ENCODE measurements at regions not wholly inside any gene's neighbourhood (a gene's known extent, or its start where the extent isn't known, plus 50 kb on each side); places are given as distances from the start of the nearest gene placed in this dataset.
A peak's percentile ranks its signal among the peaks of the same experiment; 100 is the strongest.

DNA sequence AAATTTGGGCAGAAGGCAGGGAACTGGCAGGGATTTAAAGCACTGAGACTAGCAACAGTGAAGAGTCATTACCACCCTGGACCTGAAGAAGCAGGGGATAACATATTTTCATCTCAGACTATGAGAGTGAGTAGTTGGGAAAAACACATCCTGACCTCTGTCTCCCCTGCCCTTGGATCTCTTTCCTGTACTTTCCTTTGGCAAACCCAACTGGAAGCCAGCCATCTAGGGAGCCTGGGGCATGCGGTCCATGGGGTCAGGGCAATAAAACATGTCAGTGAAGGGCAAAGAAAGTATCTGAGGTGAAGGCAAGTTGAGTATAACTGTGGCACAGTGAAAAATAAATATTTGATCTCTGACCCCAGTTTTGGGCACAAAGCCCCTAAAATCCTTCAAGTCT is 698.2 kb downstream of the DOK5 start:
- BruUV-seq (replicated peaks), result no TSS peak
- H3K27me3 ChIP-seq (replicated peaks; ENCODE audit: control insufficient read depth, insufficient read depth, low read length), result no peaks in the 10 kb centered on the region
- Mint-ChIP-seq H3K36me3 (ENCODE audit: insufficient read depth, unreplicated experiment) (no peaks in the 10 kb centered on the region), H3K27me3 (ENCODE audit: insufficient read depth, unreplicated experiment) (no peaks in the 10 kb centered on the region), H3K9me3 (ENCODE audit: unreplicated experiment) (no peaks in the 10 kb centered on the region), H3K4me1 (ENCODE audit: low read depth, unreplicated experiment) (no peaks in the 10 kb centered on the region), H3K4me3 (ENCODE audit: unreplicated experiment) (no peak overlapping the region), H3K27ac (ENCODE audit: unreplicated experiment) (no peak overlapping the region)
- H3K4me1 ChIP-seq, result no peaks in the 10 kb centered on the region
- ChIA-PET CTCF (no interaction called here), POLR2A (no interaction called here)
- no peak overlapping the region for H3K4me3 ChIP-seq (ENCODE audit: low read depth, low read length)
- H3K9me3 ChIP-seq, result no peaks in the 10 kb centered on the region
- no peak for DNase-seq
- intact Hi-C loops (cut with micrococcal nuclease; ENCODE audit: unreplicated experiment), result no loop called here
- TF ChIP-seq, protein P1, sequence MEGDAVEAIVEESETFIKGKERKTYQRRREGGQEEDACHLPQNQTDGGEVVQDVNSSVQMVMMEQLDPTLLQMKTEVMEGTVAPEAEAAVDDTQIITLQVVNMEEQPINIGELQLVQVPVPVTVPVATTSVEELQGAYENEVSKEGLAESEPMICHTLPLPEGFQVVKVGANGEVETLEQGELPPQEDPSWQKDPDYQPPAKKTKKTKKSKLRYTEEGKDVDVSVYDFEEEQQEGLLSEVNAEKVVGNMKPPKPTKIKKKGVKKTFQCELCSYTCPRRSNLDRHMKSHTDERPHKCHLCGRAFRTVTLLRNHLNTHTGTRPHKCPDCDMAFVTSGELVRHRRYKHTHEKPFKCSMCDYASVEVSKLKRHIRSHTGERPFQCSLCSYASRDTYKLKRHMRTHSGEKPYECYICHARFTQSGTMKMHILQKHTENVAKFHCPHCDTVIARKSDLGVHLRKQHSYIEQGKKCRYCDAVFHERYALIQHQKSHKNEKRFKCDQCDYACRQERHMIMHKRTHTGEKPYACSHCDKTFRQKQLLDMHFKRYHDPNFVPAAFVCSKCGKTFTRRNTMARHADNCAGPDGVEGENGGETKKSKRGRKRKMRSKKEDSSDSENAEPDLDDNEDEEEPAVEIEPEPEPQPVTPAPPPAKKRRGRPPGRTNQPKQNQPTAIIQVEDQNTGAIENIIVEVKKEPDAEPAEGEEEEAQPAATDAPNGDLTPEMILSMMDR (IDR thresholded peaks at IDR 0.05; ENCODE audit: insufficient read depth in 1 of 2, low read depth in 1 of 2, low read length in 1 of 2, severe bottlenecking in 1 of 2, unreplicated experiment in 1 of 2), result no peak
- no peaks in the 10 kb centered on the region for H3K36me3 ChIP-seq (ENCODE audit: control insufficient read depth, insufficient read depth, low read length)

GRCh38 chr20:55172310-55173002 is 697.1 kb downstream of the DOK5 start:
- no peaks in the 10 kb centered on the region for H3K36me3 ChIP-seq (ENCODE audit: control insufficient read depth, insufficient read depth, low read length)
- ChIA-PET POLR2A (no interaction called here), CTCF (no interaction called here)
- Mint-ChIP-seq H3K4me3 (ENCODE audit: unreplicated experiment) (no peak overlapping the region), H3K36me3 (ENCODE audit: insufficient read depth, unreplicated experiment) (no peaks in the 10 kb centered on the region), H3K27ac (ENCODE audit: unreplicated experiment) (no peak overlapping the region), H3K9me3 (ENCODE audit: unreplicated experiment) (no peaks in the 10 kb centered on the region), H3K4me1 (ENCODE audit: low read depth, unreplicated experiment) (no peaks in the 10 kb centered on the region), H3K27me3 (ENCODE audit: insufficient read depth, unreplicated experiment) (no peaks in the 10 kb centered on the region)
- no TSS peak for BruUV-seq (replicated peaks)
- peak in 1 of 2 experiments; percentile 25 for DNase-seq
- H3K9me3 ChIP-seq, result no peaks in the 10 kb centered on the region
- intact Hi-C loops (cut with micrococcal nuclease; ENCODE audit: unreplicated experiment), result no loop called here
- H3K27me3 ChIP-seq (replicated peaks; ENCODE audit: control insufficient read depth, insufficient read depth, low read length), result no peaks in the 10 kb centered on the region
- no peak overlapping the region for H3K4me3 ChIP-seq (ENCODE audit: low read depth, low read length)
- TF ChIP-seq, protein P1 (IDR thresholded peaks at IDR 0.05; ENCODE audit: insufficient read depth in 1 of 2, low read depth in 1 of 2, low read length in 1 of 2, severe bottlenecking in 1 of 2, unreplicated experiment in 1 of 2), result no peak
- H3K4me1 ChIP-seq, result no peaks in the 10 kb centered on the region

DNA sequence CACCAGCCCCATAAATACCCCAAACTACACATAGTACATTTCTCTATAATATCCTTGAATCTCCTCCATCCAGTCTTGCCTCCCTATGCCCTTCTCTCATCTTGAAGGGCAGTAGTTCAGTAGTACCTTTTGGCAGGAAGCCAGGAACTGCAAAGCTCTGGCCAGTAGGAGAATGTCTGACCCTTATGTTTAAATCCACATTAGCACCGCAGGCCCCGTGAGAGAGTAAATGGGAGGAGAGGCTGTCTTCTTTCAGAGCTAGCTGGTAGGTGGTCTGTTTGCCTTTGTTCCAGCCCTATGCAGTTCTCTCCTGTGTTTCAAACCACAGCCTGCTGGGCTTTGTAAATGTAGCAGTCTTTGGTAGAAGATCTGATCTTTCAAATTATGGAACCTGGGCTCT is 690.7 kb downstream of the DOK5 start:
- H3K36me3 Mint-ChIP-seq (ENCODE audit: insufficient read depth, unreplicated experiment), result no peaks in the 10 kb centered on the region
- H3K9me3 Mint-ChIP-seq (ENCODE audit: unreplicated experiment), result no peaks in the 10 kb centered on the region
- Histone ChIP-seq H3K36me3 (ENCODE audit: control insufficient read depth, insufficient read depth, low read length) (no peaks in the 10 kb centered on the region), H3K9me3 (no peaks in the 10 kb centered on the region), H3K4me1 (no peaks in the 10 kb centered on the region), H3K4me3 (ENCODE audit: low read depth, low read length) (no peak overlapping the region), H3K27me3 (replicated peaks; ENCODE audit: control insufficient read depth, insufficient read depth, low read length) (no peaks in the 10 kb centered on the region)
- no peak overlapping the region for H3K27ac Mint-ChIP-seq (ENCODE audit: unreplicated experiment)
- ChIA-PET CTCF (no interaction called here), POLR2A (no interaction called here)
- BruUV-seq (replicated peaks), result no TSS peak
- intact Hi-C loops (cut with micrococcal nuclease; ENCODE audit: unreplicated experiment), result no loop called here
- no peaks in the 10 kb centered on the region for H3K4me1 Mint-ChIP-seq (ENCODE audit: low read depth, unreplicated experiment)
- TF ChIP-seq, protein P1 (IDR thresholded peaks at IDR 0.05; ENCODE audit: insufficient read depth in 1 of 2, low read depth in 1 of 2, low read length in 1 of 2, severe bottlenecking in 1 of 2, unreplicated experiment in 1 of 2), result no peak
- H3K4me3 Mint-ChIP-seq (ENCODE audit: unreplicated experiment), result no peak overlapping the region
- H3K27me3 Mint-ChIP-seq (ENCODE audit: insufficient read depth, unreplicated experiment), result no peaks in the 10 kb centered on the region
- no peak for DNase-seq

Measured in Caco-2 (cell line).